Amniotic epithelial cell (primary cell): ENCODE measurements at regions not wholly inside any gene's neighbourhood (a gene's known extent, or its start where the extent isn't known, plus 50 kb on each side); places are given as distances from the start of the nearest gene placed in this dataset.

Source experiments
- DNase-seq: peaks from one replicate; pipeline ENCODE4 v3.0.0-alpha.2; 2010; ENCODE audit warnings: low read depth

DNA sequence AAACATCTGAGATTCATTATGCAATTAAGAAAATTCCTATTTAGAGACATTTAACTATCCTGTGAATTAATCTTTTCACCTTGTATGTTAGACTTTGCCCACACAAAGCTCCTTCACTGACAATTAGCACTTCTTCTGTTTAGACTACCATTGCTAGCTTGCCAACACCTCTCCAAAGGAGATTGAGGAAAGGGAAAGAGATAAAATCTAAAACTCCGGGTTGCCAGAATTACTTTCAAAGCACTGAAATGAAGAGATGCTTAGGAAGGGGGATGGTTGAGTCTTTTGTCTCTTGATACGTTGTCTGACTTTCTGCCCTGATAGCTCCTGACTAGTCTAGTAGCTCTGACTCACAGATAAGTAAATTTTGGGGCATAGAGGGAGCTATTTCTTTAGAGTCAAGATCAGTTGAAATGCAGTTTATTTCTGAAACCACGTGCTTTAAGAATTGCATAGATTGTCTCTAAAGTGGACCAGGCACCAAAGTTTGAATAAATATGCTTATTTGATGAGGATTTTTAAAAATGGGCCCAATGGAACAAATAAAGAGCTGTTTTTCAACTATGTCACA, 74.1 kb upstream of the DSEL start:
- DNase-seq, result peak; percentile 38

GRCh38 chr18:67589325-67589724, 72.8 kb upstream of the DSEL start:
- no peak for DNase-seq

- DNase-seq, result no peak
These were observed 69.6 kb upstream of the DSEL start for GRCh38 chr18:67586101-67586500.

- DNase-seq, result no peak
These were observed 67.1 kb upstream of the DSEL start for GRCh38 chr18:67583621-67584020.

- no peak for DNase-seq
These were observed 66.0 kb upstream of the DSEL start for GRCh38 chr18:67582488-67582887.

DNA sequence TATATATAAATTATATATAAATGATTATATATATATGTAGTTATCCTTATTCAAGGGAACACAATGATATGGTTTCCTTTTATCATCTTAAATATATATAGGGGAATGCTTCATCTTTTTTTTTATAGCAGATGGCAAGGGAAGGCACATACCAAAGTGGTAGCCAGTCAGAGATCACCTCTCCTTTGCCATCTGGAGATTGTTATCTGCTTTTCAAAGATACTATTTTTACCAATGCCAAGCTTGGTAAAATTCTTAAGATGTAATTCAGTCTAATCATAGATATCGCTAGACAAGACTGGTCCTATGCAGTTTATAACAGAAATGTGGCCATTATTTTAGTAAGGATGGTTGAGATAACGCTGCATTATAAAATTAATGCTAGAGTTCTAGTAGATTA, 64.7 kb upstream of the DSEL start:
- no peak for DNase-seq

DNA sequence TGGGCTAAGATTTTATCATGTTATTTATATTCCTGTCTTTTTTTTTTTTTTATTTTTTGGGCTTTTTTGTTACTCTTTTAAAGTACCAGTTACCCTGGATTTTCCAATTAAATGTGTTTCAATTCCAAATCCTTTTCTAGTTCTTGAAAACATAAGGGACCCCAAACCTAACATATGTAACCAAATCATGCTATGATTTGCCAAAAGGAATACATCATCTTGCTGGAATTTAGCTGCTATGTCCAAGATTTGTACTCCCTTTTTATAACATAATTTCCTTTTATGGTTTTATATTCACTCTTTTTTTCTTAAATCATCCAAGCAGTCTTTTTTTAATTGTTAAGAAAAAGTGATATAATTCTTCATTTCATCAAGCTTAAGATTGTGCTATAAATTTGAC, 60.9 kb upstream of the DSEL start:
- DNase-seq, result no peak

DNA sequence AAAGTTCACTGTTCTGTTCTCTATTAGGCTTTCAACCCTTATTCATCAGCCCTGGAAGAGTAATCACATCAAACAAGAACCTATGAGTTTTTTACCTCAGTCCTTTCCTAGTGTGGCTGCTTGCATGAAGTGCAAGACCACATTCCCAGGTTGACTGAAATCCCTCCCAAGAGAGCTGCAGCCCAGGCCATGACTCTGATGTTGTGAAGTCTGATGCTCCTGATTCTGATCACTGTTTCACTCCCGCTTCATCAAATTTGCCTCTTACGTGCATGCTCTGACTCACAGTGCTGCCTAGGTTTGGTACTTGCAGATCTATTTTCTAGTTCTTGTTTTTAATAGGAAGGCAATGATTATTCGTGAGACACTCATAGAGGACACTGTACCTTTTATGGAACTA, 58.2 kb upstream of the DSEL start:
- no peak for DNase-seq

DNA sequence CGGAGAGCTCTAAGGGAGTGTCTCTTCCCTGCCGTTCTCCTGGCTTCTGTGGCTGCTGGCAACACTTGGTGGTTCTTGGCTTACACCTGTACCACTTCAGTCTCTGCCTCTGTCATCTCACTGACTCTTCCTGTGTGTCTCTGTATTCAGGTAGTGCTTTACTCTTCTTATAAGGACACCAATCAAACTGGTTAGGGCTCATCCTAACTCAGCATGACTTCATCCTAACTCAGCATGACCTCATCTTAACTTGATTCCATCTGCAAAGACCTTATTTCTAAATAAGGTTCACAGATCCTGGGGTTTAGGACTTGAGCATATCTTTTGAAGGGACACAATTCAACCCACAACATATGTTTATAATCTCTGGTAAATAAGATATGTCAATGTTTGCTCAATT, 51.6 kb upstream of the DSEL start:
- DNase-seq, result no peak
